Hematopoietic multipotent progenitor cell treated with erythropoietin and hydrocortisone succinate and interleukin-3 and kit ligand, for 6 days (in vitro differentiated cells): ENCODE measurements at regions not wholly inside any gene's neighbourhood (a gene's known extent, or its start where the extent isn't known, plus 50 kb on each side); places are given as distances from the start of the nearest gene placed in this dataset.

Source experiments
- DNase-seq: peaks from one replicate; pipeline ENCODE4 v3.0.0-alpha.2; 2015

- DNase-seq = no peak
Measured at GRCh38 chr1:232409584-232409983, 220.3 kb downstream of the SIPA1L2 start.

DNA sequence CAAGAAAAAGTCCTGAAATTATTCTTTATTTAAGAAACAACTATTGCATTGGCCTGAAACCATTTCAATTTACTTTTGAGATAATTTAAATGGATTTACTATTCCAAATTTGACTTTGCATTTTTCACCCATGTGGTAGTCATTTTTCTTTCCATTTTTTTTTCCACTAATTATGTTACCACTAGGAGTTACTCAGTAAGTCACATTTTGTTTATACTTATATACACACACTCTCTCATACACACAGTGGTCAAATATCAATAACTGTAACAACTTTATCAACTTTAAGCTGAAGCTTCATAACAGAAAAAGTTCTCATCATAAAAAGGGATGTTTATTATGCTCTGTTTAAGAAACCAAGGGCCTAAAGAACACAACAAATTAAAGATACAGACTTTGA, 222.8 kb downstream of the SIPA1L2 start:
- DNase-seq = no peak

- no peak for DNase-seq
Measured at GRCh38 chr1:232405781-232406180, 224.2 kb downstream of the SIPA1L2 start.

DNA sequence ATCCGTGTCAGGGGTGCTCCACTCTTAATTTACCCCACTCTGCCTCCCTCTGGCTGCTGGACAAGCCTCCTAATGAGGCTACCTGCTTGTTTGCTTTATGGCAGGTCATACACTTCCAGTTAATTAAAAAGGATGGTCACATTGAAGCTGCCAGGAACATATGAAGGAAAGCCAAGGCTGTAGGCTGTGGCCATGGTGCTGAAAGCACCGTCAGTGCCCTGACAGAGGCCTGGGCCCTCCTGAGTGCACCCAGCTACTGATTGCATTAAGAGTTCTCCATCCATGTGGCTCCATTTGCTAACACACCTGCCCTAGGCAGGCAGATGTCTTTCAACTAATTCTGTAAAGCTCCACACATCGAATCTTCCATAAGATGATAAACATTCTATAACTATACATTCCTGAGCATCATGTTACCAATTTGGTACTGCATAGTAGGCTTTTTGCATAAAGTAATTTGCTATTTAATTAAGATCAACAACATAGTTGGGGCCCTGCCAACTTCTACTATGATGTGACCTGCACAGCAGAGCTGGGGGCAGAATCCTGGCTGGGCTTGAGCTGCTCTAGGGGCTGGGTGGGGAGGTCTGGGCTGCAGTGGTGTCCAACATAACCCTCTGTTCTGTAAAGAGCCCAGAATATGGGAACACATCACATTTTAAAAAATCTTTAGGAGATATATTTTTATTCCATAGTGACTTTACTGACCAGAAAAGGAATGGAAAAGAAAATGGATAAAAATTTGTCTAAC, 224.8 kb downstream of the SIPA1L2 start:
- no peak for DNase-seq

- no peak for DNase-seq
Measured at GRCh38 chr1:232404227-232404626, 225.7 kb downstream of the SIPA1L2 start.

- no peak for DNase-seq
Measured at GRCh38 chr1:232403017-232403714, 226.8 kb downstream of the SIPA1L2 start.

DNA sequence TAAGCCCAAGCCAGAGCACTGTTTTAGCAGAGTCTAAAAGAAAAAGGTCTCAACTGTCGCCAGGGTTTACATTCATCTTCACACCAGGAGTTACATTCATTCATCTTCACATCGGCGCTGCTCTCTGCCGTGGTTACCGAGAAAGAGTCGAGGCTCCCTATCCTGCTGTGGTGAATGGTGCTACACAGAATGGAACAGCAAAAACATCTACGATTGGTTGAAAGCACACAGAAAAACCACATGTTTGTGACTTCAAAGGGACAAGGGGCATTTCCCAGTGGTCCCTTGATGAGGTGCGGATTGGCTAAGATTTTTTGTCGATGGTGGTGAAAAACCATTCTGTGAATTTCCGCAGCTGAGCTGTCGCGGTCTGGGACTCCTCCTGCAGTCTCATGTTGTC, 231.1 kb downstream of the SIPA1L2 start:
- no peak for DNase-seq

DNA sequence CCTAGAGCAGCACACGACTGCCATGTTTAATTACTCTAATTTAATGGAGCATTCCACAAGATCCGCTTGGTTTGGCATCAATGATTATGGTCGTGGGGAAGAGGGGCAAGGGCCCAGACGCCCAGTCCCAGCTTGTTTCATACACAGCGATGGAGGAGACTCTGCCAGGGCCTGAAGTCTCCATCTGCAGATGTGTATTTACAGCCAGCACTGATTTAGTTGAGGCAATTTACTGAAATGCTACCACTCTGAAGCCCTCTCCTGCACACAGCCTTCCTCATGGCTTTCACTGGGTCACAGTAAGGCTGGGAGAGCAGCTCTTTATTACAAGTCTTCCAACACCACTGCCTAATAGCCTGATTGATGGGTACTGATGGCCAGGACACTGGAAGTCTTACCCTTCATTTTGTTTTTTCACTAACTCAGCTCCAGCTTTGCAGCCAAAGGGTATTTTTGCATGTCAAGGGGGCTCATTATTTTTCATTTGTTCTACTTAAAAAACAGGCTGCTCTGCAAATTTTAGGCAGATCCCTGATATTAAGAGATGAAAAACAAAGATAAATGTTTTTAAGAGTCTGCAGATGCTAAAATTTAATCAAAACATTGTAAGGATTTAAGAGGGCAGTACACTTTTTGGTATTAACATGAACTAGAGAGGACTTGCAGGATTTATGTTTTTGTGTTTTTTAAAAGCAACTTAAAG, 236.3 kb downstream of the SIPA1L2 start:
- no peak for DNase-seq

- no peak for DNase-seq
Measured at GRCh38 chr1:232393010-232393409, 236.9 kb downstream of the SIPA1L2 start.

DNA sequence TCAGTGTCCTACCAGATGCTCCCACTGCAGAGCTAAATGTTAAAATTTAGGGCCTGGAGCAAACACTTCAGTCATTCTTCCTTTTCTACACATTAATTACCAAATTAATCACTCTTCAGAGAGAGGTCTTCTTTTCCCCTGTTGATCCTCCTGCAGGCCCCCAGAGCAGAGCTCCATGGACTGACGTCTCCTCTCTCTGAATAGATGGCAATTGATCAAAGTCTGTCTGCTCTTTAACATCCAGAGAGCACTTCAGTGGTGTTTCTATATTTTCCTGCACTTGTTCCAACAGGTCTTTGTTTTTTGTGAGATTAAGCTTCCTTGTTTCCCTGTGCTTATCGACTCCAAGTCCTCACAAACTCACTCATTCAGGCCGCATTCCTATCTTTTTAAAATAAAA, 239.3 kb downstream of the SIPA1L2 start:
- no peak for DNase-seq

DNA sequence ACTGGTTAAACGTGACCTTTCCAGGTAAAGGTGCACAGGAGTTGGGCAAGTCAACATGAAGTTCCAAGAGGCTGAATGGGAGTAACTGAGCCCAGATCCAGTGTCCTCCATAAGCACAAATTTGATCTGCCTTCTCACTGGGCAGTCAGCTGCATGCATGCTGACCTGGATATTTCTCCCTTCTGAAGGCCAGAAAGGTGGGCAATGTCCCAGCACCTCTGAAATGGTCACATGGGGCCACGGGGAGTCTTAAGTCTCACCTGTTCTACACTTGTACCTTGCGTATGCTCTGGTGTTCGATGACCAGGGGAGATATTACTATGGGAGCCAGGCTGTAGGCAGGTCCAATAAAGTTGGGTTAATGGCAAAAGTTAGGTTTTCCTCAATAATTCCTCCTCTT, 240.2 kb downstream of the SIPA1L2 start:
- DNase-seq = no peak

DNA sequence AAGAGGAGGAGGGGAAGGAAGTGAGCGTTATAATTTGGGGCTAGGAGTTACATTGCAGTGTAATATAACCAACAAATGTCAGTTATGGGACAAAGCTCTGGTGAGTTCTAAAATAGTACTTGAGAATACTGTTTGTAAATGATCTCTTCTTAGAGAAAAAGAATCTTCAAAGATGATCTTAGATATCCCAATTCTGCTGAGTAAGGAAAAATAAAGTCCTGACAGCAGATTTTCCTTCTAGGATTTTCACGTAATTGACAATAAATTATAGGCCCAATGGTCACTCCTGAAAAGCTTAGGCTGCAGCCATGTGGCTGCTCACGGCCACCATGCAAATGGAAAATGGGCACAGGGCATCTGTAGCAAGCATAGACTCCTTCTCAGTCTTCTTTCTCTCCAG, 241.6 kb downstream of the SIPA1L2 start:
- DNase-seq = no peak

DNA sequence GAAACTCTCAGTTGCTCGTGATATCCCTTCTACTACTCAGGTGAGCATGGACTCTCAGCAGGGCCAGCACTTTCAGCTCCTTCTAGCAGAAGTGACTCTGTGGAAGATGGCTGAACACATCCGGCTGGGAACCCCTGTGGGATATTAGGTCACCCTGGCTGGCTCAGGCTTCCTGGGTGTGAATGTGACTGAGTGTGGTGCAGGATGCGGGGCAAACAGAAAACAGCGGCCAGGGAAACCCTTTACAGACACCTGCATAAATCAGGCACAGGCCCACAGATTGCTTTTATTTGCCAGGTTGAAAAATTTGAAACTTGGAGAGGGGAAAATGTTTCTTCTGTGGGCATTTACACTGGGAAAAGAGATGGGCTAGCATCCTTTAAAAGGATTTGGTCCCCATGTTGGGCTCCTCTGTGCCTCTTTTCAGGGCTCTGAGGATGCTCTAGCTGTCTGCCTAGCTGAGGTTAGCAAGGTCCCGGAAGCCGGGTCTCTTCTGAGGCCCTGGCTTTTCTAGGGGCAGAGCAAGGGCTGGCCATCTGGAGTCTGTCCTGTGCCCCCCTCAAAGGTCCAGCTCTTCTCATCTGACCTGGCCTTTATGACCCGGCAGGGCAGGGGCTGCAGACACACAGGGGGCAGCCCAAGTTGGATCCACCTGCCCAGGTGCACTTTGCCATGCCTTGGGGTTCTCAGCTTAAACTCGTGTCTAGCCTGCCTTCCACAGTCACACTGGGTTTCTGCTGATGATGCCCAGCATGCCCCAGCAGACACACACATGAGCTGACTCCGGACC, 243.0 kb downstream of the SIPA1L2 start:
- no peak for DNase-seq

DNA sequence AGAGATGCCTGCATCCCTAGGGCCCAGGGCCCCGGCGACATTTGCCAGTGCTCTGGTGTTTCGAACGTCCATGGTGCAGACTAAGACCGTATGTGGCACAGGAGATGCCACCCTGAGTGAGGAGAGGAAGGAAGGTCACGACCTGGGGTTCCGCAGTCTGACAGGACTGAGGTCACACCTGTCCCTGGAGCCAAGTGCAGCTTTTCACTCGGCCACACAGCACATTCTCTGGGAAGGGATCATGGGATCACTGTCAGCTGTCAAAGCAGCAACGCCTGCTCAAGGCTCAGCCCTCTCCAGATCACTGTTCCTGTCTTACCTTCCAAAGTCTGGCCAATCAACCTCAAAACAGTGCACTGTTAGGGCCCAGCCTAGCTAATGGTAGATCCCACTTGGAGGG, 243.6 kb downstream of the SIPA1L2 start:
- no peak for DNase-seq

- no peak for DNase-seq
Measured at GRCh38 chr1:232385221-232385620, 244.7 kb downstream of the SIPA1L2 start.

GRCh38 chr1:232384171-232384883, 245.6 kb downstream of the SIPA1L2 start:
- no peak for DNase-seq

DNA sequence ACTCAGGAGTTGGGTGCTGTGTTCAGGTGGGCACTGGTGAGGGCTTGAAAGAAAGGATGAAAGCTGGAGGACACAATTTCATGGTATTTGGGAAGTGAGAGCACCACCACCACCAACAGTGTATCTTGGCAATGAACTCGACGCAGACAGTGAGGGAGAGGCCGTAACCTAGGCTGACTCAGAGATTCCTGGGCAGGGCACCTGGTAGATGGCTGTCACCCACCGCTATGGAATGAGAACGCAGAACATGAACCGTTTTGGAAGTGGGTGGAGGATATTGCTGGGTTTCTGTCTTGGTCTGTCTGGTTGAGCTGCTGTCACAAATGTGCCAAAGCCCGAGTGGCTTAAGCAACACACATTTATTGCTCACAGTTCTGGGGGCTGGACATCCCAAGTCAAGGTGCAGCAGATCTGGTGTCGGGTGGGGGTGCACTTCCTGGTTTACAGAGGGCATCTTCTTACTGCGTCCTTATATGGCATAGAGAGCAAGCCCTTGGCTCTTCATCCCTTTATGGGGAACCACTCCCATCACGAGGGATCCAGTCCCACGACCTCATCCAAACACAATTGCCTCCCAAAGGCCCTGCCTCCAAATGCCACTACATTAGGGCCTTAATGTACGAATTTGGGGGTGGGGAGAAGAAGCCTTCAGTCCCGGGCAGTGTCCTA, 246.3 kb downstream of the SIPA1L2 start:
- no peak for DNase-seq

DNA sequence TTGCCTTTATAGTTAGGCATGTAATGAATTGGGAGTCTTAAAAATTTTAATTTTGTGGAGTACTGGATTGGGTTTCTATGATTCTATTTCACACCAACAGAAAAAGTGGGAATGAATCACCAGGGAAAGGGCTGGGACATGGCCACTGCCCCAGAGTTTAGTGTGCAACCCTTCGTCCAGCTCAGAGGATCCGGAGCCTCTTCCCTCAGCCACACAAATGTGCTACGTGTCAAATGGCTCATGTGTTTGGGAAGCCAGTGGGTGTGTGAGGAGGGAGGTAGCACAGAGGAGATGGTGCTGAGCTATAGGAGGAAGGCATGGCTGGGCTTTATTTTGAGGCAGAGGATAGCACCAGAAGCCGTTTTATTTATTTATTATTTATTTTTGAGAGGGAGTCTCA, 247.3 kb downstream of the SIPA1L2 start:
- no peak for DNase-seq

DNA sequence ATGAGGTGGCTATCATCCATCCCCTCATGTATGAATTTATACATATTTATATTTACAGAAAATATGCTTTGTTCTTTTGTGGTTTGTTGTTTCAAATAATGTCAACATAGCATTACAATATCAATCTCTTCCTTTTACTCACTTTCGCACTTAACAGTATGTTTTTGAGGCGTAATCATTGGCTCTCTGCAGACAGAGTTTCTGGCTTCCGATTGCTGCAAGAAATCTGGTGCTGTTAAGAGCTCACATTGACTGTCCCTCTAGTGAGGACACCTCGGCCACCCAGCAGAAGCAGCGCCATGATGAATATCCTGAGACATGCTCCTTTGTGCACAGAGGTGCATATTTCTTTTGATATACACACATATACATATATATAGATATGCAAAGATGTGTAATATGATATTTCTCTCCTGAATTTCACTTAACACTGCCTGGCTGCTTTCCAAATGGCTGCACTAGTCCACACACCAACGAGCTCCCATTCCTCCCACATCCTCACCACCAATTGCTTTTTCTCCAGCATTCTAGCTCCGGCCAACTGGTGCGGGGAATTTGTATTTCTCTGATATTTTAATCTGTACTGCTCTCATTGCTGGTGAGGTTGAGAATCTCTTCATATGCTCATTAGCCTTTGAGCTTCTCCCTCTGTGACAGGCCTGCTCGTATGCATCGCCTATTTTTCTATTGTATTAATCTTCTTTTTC, 248.4 kb downstream of the SIPA1L2 start:
- no peak for DNase-seq

- no peak for DNase-seq
Measured at GRCh38 chr1:232380596-232380995, 249.3 kb downstream of the SIPA1L2 start.

DNA sequence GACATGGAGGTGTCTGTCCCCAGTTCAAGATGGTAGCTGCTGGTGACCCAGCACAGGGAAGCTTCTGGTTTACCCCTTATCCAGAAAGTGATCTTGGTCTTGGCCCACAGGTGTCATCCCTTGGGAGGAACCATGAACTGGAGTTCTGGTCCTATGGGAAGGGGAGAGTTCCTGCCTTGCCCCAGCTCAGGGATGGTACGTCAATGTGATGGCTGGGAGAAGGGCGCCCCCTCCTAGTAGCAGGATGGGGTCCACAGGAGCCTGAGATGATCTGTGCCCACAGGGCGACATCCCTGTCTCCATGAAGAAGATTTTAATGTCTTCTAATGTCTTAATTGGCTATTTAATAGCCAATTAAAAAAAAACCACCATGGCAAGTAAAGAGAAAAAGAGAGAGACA, 249.8 kb downstream of the SIPA1L2 start:
- no peak for DNase-seq
